ENCODE measurements at regions not wholly inside any gene's neighbourhood (a gene's known extent, or its start where the extent isn't known, plus 50 kb on each side); places are given as distances from the start of the nearest gene placed in this dataset.
"Not testable (repeated sequence)": the region's sequence is repeated elsewhere in the genome, so short reads cannot be mapped to it uniquely, and the experiment has no call there.

DNA sequence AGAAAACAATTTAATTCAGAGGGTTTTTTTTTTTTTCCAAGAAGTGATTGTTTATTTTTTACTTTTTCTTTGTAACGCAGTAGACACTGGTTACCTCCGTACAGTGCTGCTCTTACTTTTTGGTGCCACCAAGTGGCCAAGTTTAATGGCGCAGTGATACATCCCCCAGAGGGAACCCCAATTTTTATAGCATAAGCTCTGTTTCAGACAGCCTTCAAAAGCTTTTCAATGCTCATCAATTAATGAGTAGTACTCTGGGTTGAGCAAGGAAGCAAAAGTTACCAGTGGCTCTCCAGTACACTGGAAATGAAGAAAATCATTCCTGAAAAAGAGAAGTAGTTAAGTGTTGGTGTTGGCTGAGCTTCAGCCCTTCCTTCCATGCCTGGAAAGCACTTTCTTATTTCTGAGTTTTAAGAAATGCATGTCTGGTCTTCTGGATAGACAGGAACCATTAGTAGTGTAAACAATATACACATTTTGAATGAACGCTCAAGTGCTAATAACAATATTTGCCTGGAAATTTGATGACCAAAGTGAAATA lies 129.1 kb upstream of the SMLR1 start:
- H3K36me3 ChIP-seq, result no peaks in the 10 kb centered on the region
- DNase-seq, result peak in 2 of 3 donors; percentile 39 to 74
- no peak overlapping the region for H3K27ac ChIP-seq
- no peaks in the 10 kb centered on the region for H3K9me3 ChIP-seq
- no peaks in the 10 kb centered on the region for H3K4me1 ChIP-seq
- TF ChIP-seq, protein P1, sequence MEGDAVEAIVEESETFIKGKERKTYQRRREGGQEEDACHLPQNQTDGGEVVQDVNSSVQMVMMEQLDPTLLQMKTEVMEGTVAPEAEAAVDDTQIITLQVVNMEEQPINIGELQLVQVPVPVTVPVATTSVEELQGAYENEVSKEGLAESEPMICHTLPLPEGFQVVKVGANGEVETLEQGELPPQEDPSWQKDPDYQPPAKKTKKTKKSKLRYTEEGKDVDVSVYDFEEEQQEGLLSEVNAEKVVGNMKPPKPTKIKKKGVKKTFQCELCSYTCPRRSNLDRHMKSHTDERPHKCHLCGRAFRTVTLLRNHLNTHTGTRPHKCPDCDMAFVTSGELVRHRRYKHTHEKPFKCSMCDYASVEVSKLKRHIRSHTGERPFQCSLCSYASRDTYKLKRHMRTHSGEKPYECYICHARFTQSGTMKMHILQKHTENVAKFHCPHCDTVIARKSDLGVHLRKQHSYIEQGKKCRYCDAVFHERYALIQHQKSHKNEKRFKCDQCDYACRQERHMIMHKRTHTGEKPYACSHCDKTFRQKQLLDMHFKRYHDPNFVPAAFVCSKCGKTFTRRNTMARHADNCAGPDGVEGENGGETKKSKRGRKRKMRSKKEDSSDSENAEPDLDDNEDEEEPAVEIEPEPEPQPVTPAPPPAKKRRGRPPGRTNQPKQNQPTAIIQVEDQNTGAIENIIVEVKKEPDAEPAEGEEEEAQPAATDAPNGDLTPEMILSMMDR (IDR thresholded peaks at IDR 0.05), result peak; percentile 21 to 72 (median 62)
- TF ChIP-seq POLR2A (IDR thresholded peaks at IDR 0.05), result no peak
- H3K4me3 ChIP-seq, result no peak overlapping the region
- H3K27me3 ChIP-seq, result no peaks in the 10 kb centered on the region

DNA sequence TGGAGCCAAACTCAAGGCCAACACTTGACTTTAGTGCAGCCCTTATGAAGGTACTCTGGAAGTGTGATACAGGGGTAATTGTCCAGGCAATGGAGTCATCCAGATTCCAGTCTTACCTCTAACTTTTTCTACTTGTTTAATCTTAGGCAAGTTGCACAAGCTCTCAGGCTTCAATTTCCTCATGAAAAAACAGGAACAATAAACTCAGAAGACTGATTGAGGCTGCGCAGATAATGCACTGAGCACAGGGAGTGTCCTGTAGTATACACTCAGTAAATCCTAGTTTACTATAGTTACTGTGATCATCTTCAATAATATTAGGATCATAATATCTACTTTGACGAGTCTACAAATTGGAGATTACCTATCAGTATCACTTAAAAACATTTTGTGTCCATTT lies 127.5 kb upstream of the SMLR1 start:
- no peaks in the 10 kb centered on the region for H3K36me3 ChIP-seq
- TF ChIP-seq, protein P1 (IDR thresholded peaks at IDR 0.05), result no peak
- TF ChIP-seq POLR2A (IDR thresholded peaks at IDR 0.05), result no peak
- no peak overlapping the region for H3K27ac ChIP-seq
- no peaks in the 10 kb centered on the region for H3K4me1 ChIP-seq
- no peaks in the 10 kb centered on the region for H3K9me3 ChIP-seq
- DNase-seq, result no peak
- no peak overlapping the region for H3K4me3 ChIP-seq
- H3K27me3 ChIP-seq, result no peaks in the 10 kb centered on the region

DNA sequence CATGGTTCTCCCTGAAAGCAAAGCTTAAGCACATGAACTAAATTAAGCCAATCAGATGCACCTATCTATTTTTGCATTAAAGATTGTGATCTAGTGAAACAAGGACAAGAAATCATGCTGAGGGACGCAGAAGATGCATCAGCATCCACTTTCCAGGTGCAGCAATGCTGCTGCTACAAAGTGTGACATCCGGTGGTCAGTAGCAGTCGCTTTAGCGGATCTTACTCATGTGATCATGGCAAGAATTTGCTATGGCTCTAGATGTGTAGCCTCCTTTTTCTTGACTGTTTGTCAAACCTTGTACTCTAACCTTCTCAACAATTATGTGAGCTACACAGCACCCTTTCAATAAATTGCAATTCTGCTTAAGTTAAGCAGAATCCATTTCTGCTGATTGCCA lies 126.8 kb upstream of the SMLR1 start:
- no peak overlapping the region for H3K27ac ChIP-seq
- H3K9me3 ChIP-seq, result no peaks in the 10 kb centered on the region
- no peak for DNase-seq
- H3K4me3 ChIP-seq, result no peak overlapping the region
- H3K27me3 ChIP-seq, result no peaks in the 10 kb centered on the region
- H3K36me3 ChIP-seq, result no peaks in the 10 kb centered on the region
- H3K4me1 ChIP-seq, result no peaks in the 10 kb centered on the region
- TF ChIP-seq POLR2A (IDR thresholded peaks at IDR 0.05), result no peak
- TF ChIP-seq, protein P1 (IDR thresholded peaks at IDR 0.05), result no peak

DNA sequence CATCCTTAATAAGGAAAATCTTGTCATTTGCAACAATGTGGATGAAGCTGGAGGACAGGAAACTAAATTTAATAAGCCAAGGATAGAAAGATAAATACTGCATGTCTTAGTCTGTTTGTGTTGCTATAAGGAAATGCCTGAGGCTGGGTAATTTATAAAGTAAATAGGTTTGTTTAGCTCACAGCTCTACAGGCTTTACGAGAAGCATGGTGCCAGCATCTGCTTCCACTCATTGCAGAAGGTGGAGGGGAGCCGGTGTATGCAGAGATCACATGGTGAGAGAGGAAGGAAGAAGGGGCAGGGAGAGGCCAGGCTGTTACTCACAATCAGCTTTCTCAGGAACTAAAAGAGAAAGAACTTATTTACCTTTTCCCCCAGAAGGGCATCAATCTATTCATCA lies 118.9 kb upstream of the SMLR1 start:
- Histone ChIP-seq H3K4me1 (no peaks in the 10 kb centered on the region), H3K4me3 (no peak overlapping the region), H3K36me3 (no peaks in the 10 kb centered on the region), H3K9me3 (peaks cover 0 to 2% (median 0%) of the 10 kb centered on the region in 4 donors), H3K27me3 (no peaks in the 10 kb centered on the region), H3K27ac (no peak overlapping the region)
- TF ChIP-seq POLR2A (IDR thresholded peaks at IDR 0.05), result no peak
- TF ChIP-seq, protein P1 (IDR thresholded peaks at IDR 0.05), result no peak
- DNase-seq, result no peak

DNA sequence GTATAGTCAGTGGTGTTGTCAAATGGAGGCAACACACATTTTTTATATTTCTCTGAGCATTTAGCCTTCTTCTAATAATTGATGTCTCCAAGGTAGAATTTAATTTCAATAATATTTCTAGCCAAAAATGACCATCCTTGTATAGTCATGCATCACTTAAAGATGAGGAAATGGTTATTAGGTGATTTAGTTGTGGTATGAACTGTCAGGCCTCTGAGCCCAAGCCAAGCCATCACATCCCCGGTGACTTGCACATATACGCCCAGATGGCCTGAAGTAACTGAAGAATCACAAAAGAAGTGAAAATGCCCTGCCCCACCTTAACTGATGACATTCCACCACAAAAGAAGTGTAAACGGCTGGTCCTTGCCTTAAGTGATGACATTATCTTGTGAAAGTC lies 115.6 kb upstream of the SMLR1 start:
- not testable (repeated sequence) for H3K36me3 ChIP-seq, H3K4me3 ChIP-seq, H3K9me3 ChIP-seq, H3K27ac ChIP-seq, DNase-seq, H3K4me1 ChIP-seq, H3K27me3 ChIP-seq

DNA sequence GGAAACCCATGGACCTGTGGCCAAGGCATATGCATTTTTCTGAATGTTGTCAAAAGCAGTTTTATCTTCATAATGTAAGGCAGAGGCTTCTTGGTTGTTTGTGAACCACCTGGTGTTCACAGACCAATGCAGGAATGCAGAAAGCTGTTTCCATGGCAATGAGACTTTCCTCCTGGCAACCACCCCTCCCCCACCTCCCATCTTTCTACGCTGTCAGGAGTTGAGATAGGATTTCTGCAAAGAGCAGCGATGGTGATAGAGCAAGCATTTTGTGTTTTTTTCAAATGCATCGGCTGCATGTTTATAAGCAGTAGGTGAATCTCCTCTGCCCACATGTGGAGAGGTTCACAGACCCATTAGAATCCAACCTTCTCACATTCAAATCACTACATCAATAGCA lies 114.1 kb upstream of the SMLR1 start:
- Histone ChIP-seq H3K4me1 (no peaks in the 10 kb centered on the region), H3K4me3 (no peak overlapping the region), H3K9me3 (no peaks in the 10 kb centered on the region), H3K36me3 (no peaks in the 10 kb centered on the region), H3K27ac (no peak overlapping the region), H3K27me3 (no peaks in the 10 kb centered on the region)
- no peak for TF ChIP-seq POLR2A (IDR thresholded peaks at IDR 0.05)
- TF ChIP-seq, protein P1 (IDR thresholded peaks at IDR 0.05), result no peak
- DNase-seq, result no peak
